CD14-positive monocyte (primary cell): ENCODE measurements at regions not wholly inside any gene's neighbourhood (a gene's known extent, or its start where the extent isn't known, plus 50 kb on each side); places are given as distances from the start of the nearest gene placed in this dataset.

ENCODE experiments used
- DNase-seq, 3 donors: peaks; one replicate each; pipeline ENCODE4 v3.0.0-alpha.2; 2011 to 2022
- H2AFZ ChIP-seq: 2 replicates; pipeline ENCODE4 v1.6.0; 2012; ENCODE audit warnings: mild to moderate bottlenecking, low read depth, low read length, inconsistent platforms; ENCODE audit not compliant: insufficient read depth, poor library complexity, severe bottlenecking
- H3K27ac ChIP-seq, 2 donors: 1 replicate in 1 of 2; 2 replicates in 1 of 2; pipeline ENCODE4 v1.5.1; 2012 to 2013; ENCODE audit warnings: low read length in 2 of 2, control low read depth in 1 of 2, inconsistent platforms in 1 of 2, low read depth in 1 of 2, mild to moderate bottlenecking in 1 of 2
- H3K27me3 ChIP-seq, 2 donors: one replicate each; pipeline versions ENCODE4 v1.6.0 to v1.6.1; 2011 to 2013; ENCODE audit warnings: low read length in 2 of 2; ENCODE audit not compliant: control insufficient read depth in 2 of 2, insufficient read depth in 2 of 2
- H3K36me3 ChIP-seq, 2 donors: replicated peaks in 1 of 2; 1 replicate in 1 of 2; 2 replicates in 1 of 2; pipeline versions ENCODE4 v1.5.1 to v1.6.1; 2012 to 2013; ENCODE audit warnings: low read length in 2 of 2, control low read depth in 1 of 2, inconsistent platforms in 1 of 2, mild to moderate bottlenecking in 1 of 2; ENCODE audit not compliant: insufficient read depth in 2 of 2, control insufficient read depth in 1 of 2
- H3K4me1 ChIP-seq, 2 donors: 1 replicate in 1 of 2; 2 replicates in 1 of 2; pipeline versions ENCODE4 v1.5.1 to v1.6.1; 2012 to 2013; ENCODE audit warnings: low read length in 2 of 2, control low read depth in 1 of 2, inconsistent platforms in 1 of 2, mild to moderate bottlenecking in 1 of 2, moderate library complexity in 1 of 2; ENCODE audit not compliant: insufficient read depth in 2 of 2, control insufficient read depth in 1 of 2
- H3K4me2 ChIP-seq: replicated peaks from 2 replicates; pipeline ENCODE3; 2012; ENCODE audit warnings: low read length, moderate library complexity, mild to moderate bottlenecking; ENCODE audit not compliant: poor library complexity, severe bottlenecking; ENCODE audit errors: extremely low read depth
- H3K4me3 ChIP-seq, 3 experiments: fragments of 200-600 bp in 1 of 3; sonication (generic) in 1 of 3; replicated peaks in 1 of 3; 1 replicate in 2 of 3; 2 replicates in 1 of 3; pipeline ENCODE4 v1.5.1; 2011 to 2013; ENCODE audit warnings: low read length in 3 of 3, mild to moderate bottlenecking in 3 of 3, control low read depth in 2 of 3, low read depth in 2 of 3, inconsistent platforms in 1 of 3, moderate library complexity in 1 of 3
- H3K79me2 ChIP-seq: 2 replicates; pipeline ENCODE4 v1.6.0; 2012; ENCODE audit warnings: mild to moderate bottlenecking, control low read depth, inconsistent platforms, low read length, moderate library complexity; ENCODE audit not compliant: insufficient read depth
- H3K9ac ChIP-seq: 2 replicates; pipeline ENCODE4 v1.6.0; 2017; ENCODE audit warnings: low read length, mild to moderate bottlenecking; ENCODE audit not compliant: insufficient read depth, poor library complexity, severe bottlenecking
- H3K9me3 ChIP-seq, 2 donors: replicated peaks in 1 of 2; 1 replicate in 1 of 2; 2 replicates in 1 of 2; pipeline versions ENCODE4 v1.5.1 to v1.6.1; 2012 to 2013; ENCODE audit warnings: low read length in 2 of 2, control low read depth in 1 of 2; ENCODE audit not compliant: control insufficient read depth in 1 of 2, insufficient read depth in 1 of 2
- H4K20me1 ChIP-seq: 2 replicates; pipeline ENCODE4 v1.6.0; 2012; ENCODE audit warnings: mild to moderate bottlenecking, low read length, control low read depth, moderate library complexity; ENCODE audit not compliant: insufficient read depth
- H3K27ac Mint-ChIP-seq, 7 donors: one replicate each; pipeline ENCODE4 v1.8.0; 2020; ENCODE audit warnings: mild to moderate bottlenecking in 7 of 7, mixed read lengths in 7 of 7, moderate library complexity in 6 of 7, inconsistent platforms in 2 of 7
- H3K27me3 Mint-ChIP-seq, 3 donors: one replicate each; pipeline ENCODE4 v1.8.0; 2021 to 2022; ENCODE audit warnings: low read depth in 3 of 3, mild to moderate bottlenecking in 3 of 3, mixed read lengths in 3 of 3, moderate library complexity in 3 of 3, inconsistent platforms in 1 of 3
- H3K36me3 Mint-ChIP-seq, 2 donors: one replicate each; pipeline ENCODE4 v1.8.0; 2020; ENCODE audit warnings: mixed read lengths in 2 of 2, inconsistent platforms in 1 of 2, mild to moderate bottlenecking in 1 of 2
- H3K4me1 Mint-ChIP-seq: one replicate; pipeline ENCODE4 v1.8.0; 2020; ENCODE audit warnings: mild to moderate bottlenecking, mixed read lengths
- H3K4me3 Mint-ChIP-seq, 2 donors: one replicate each; pipeline ENCODE4 v1.8.0; 2020; ENCODE audit warnings: mild to moderate bottlenecking in 2 of 2, mixed read lengths in 2 of 2, moderate library complexity in 1 of 2
- H3K9me3 Mint-ChIP-seq, 7 donors: one replicate each; pipeline ENCODE4 v1.8.0; 2020 to 2022; ENCODE audit warnings: mixed read lengths in 7 of 7, mild to moderate bottlenecking in 6 of 7, moderate library complexity in 6 of 7, inconsistent platforms in 2 of 7
- CTCF ChIP-seq: fragments of 200-600 bp; IDR thresholded peaks from one replicate; pipeline ENCODE4 v1.8.0; 2022; ENCODE audit warnings: antibody characterized with exemption, mild to moderate bottlenecking
- WGBS: methylation state at CpG from one replicate; pipeline ENCODE4 v1.1.5; 2013; ENCODE audit warnings: missing lambda C conversion rate; ENCODE audit not compliant: insufficient coverage; 5-methylcytosine and 5-hydroxymethylcytosine counted together
- intact Hi-C, 2 donors: fragments of 100-400 bp; cut with micrococcal nuclease; formaldehyde crosslinking; loops; one replicate each; pipeline versions ENCODE4 v1.15.0 to v1.15.1; 2023

GRCh38 chr11:95371153-95371552, 140.2 kb upstream of the SESN3 start:
- Histone ChIP-seq H3K9ac (no peak overlapping the region), H4K20me1 (no peaks in the 10 kb centered on the region), H3K36me3 (no peaks in the 10 kb centered on the region), H3K27ac (peak overlapping the region in 1 of 2 donors; percentile 25), H3K4me3 (no peak overlapping the region), H3K79me2 (no peaks in the 10 kb centered on the region), H3K27me3 (no peaks in the 10 kb centered on the region), H3K9me3 (no peaks in the 10 kb centered on the region), H2AFZ (no peak overlapping the region), H3K4me1 (peaks cover 27 to 37% of the 10 kb centered on the region in 2 donors), H3K4me2 (no peak overlapping the region)
- H3K36me3 Mint-ChIP-seq: no peaks in the 10 kb centered on the region
- peaks cover 41% of the 10 kb centered on the region for H3K4me1 Mint-ChIP-seq
- intact Hi-C loops: no loop called here
- H3K27me3 Mint-ChIP-seq: peaks cover 0 to 2% (median 0%) of the 10 kb centered on the region in 3 donors
- WGBS: no CpG with 5 or more reads among the region's 1 CpG
- H3K4me3 Mint-ChIP-seq: peak overlapping the region in 1 of 2 donors; percentile 30
- DNase-seq: peak; percentile 49 to 77 (median 70)
- H3K9me3 Mint-ChIP-seq: peaks cover 0 to 3% (median 1%) of the 10 kb centered on the region in 7 donors
- peak overlapping the region in 4 of 7 donors; percentile 11 to 58 (median 26) for H3K27ac Mint-ChIP-seq
- no peak for TF ChIP-seq CTCF

- Mint-ChIP-seq H3K27me3 (peaks cover 0 to 2% (median 1%) of the 10 kb centered on the region in 3 donors), H3K36me3 (no peaks in the 10 kb centered on the region), H3K4me3 (no peak overlapping the region), H3K27ac (peak overlapping the region in 1 of 7 donors; percentile 15), H3K4me1 (peaks cover 72% of the 10 kb centered on the region), H3K9me3 (peaks cover 0 to 3% (median 0%) of the 10 kb centered on the region in 7 donors)
- Histone ChIP-seq H4K20me1 (no peaks in the 10 kb centered on the region), H3K9me3 (no peaks in the 10 kb centered on the region), H3K27ac (no peak overlapping the region), H3K4me2 (no peak overlapping the region), H3K79me2 (no peaks in the 10 kb centered on the region), H3K9ac (no peak overlapping the region), H3K4me3 (no peak overlapping the region), H2AFZ (no peak overlapping the region), H3K4me1 (peaks cover 57 to 68% of the 10 kb centered on the region in 2 donors), H3K36me3 (no peaks in the 10 kb centered on the region), H3K27me3 (no peaks in the 10 kb centered on the region)
- no peak for TF ChIP-seq CTCF
- DNase-seq: no peak
- WGBS: 100% methylated on average over 1 of the region's 4 CpGs
- intact Hi-C loops: loop anchor here (10.0 kb wide), 3 partner anchors 73 to 133 kb away; partner anchors contain the start of gene SESN3 (in 1 of the 2)
Observed at GRCh38 chr11:95367726-95368125, 136.7 kb upstream of the SESN3 start.
